ENCODE measurements at regions not wholly inside any gene's neighbourhood (a gene's known extent, or its start where the extent isn't known, plus 50 kb on each side); places are given as distances from the start of the nearest gene placed in this dataset.
A peak's percentile ranks its signal among the peaks of the same experiment; 100 is the strongest.

GRCh38 chr6:165805636-165806035 lies 142.6 kb upstream of the PDE10A start:
- H3K36me3 ChIP-seq (ENCODE audit: control insufficient read depth in 1 of 2, insufficient read depth in 2 of 2, low read length in 1 of 2), result no peaks in the 10 kb centered on the region
- no peaks in the 10 kb centered on the region for H3K4me1 ChIP-seq (ENCODE audit: control insufficient read depth in 1 of 2, insufficient read depth in 2 of 2, low read length in 2 of 2)
- WGBS, 2 donors, result 90 to 92% methylated on average over 10 of the region's 10 CpGs
- intact Hi-C loops (cut with DNase I), result no loop called here
- no peak for ATAC-seq (ENCODE audit: low FRiP score)
- H3K9me3 ChIP-seq (ENCODE audit: control insufficient read depth, low read length), result peaks cover 6% of the 10 kb centered on the region
- DNase-seq, result no peak
- H3K27me3 ChIP-seq (ENCODE audit: control insufficient read depth in 1 of 2, insufficient read depth in 2 of 2, low read length in 1 of 2), result no peaks in the 10 kb centered on the region
- no peak overlapping the region for H3K4me3 ChIP-seq (ENCODE audit: low read length in 2 of 2)
- no peak overlapping the region for H3K27ac ChIP-seq (ENCODE audit: low read depth in 1 of 2, low read length in 2 of 2)

DNA sequence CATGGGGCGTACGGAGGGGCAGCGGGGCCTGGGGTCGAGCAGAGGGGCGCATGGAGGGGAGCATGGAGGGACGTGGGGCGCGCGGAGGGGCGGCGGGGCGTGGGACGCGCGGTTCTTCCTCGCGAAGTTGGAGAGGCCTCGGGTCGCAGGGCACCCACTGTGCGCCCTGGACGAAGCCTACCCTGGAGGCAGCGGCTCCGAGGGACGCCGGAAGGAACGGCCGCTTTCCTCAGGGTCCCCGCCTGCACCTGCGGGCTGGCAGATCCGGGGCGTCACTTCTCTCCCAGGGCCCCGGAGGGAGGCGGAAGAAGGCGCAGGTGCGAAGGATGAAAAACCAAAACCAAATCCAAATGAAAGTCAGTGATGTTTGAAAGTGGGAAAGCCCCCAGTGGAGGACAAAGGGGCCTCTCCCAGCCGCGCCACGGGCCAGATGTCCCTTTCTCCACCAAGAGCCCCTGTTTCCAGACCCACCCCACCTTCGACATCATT lies 142.1 kb upstream of the PDE10A start:
- H3K27ac ChIP-seq (ENCODE audit: low read depth in 1 of 2, low read length in 2 of 2), result no peak overlapping the region

DNA sequence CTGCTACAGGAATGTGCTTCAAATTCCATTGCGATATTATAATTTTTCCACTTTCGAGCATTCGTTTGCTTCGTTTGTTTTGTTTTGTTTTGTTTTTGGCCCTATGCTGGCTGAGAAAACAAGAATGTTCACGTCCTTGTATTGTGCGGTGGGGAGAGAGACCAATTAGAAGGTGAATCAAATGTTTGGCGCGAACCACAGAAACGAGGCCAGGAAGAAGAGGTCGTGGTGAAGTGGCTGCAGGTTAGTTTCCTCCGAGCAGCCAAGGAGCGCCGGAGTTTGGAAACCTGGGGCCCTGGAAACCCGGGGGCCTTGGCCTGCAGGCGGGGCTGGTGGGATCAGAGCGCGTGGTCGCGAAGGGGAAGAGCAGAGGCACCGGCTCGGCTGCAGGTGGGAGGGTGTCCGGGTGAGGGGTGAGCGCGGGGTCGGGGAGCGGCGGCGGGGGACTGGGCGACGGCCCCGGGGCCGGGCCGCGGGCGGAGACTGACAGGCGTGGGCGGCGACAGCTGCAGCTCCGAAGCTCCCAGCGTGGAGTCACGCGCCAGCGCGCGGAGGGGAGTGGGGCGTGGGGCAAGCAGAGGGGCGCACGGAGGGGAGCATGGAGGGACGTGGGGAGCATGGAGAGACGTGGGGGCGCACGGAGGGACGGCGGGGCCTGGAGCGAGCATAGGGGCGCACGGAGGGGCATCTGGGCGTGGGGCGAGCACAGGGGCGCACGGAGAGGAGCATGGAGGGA lies 141.5 kb upstream of the PDE10A start:
- Histone ChIP-seq H3K27me3 (ENCODE audit: control insufficient read depth in 1 of 2, insufficient read depth in 2 of 2, low read length in 1 of 2) (no peaks in the 10 kb centered on the region), H3K36me3 (ENCODE audit: control insufficient read depth in 1 of 2, insufficient read depth in 2 of 2, low read length in 1 of 2) (no peaks in the 10 kb centered on the region), H3K4me1 (ENCODE audit: control insufficient read depth in 1 of 2, insufficient read depth in 2 of 2, low read length in 2 of 2) (no peaks in the 10 kb centered on the region), H3K27ac (ENCODE audit: low read depth in 1 of 2, low read length in 2 of 2) (no peak overlapping the region), H3K9me3 (ENCODE audit: control insufficient read depth, low read length) (peaks cover 4% of the 10 kb centered on the region), H3K4me3 (ENCODE audit: low read length in 2 of 2) (peak overlapping the region; percentile 43 to 53)
- peak; percentile 41 for ATAC-seq (ENCODE audit: low FRiP score)
- no peak for DNase-seq
- WGBS, 2 donors, result 2 to 4% methylated on average over 55 to 61 of the region's 61 CpGs
- intact Hi-C loops (cut with DNase I), result no loop called here

More for the DNA sequence above, 142.1 kb upstream of the PDE10A start:
- WGBS, 2 donors, result 23 to 29% methylated on average over 28 to 39 of the region's 39 CpGs
- no peak for DNase-seq
- Histone ChIP-seq H3K36me3 (ENCODE audit: control insufficient read depth in 1 of 2, insufficient read depth in 2 of 2, low read length in 1 of 2) (no peaks in the 10 kb centered on the region), H3K4me3 (ENCODE audit: low read length in 2 of 2) (peak overlapping the region in 1 of 2 donors; percentile 43), H3K9me3 (ENCODE audit: control insufficient read depth, low read length) (peaks cover 6% of the 10 kb centered on the region), H3K27me3 (ENCODE audit: control insufficient read depth in 1 of 2, insufficient read depth in 2 of 2, low read length in 1 of 2) (no peaks in the 10 kb centered on the region), H3K4me1 (ENCODE audit: control insufficient read depth in 1 of 2, insufficient read depth in 2 of 2, low read length in 2 of 2) (no peaks in the 10 kb centered on the region)
- no peak for ATAC-seq (ENCODE audit: low FRiP score)
- intact Hi-C loops (cut with DNase I), result no loop called here

GRCh38 chr6:165800337-165800736 lies 137.3 kb upstream of the PDE10A start:
- no peak overlapping the region for H3K27ac ChIP-seq (ENCODE audit: low read depth in 1 of 2, low read length in 2 of 2)
- H3K36me3 ChIP-seq (ENCODE audit: control insufficient read depth in 1 of 2, insufficient read depth in 2 of 2, low read length in 1 of 2), result no peaks in the 10 kb centered on the region
- no peak overlapping the region for H3K4me3 ChIP-seq (ENCODE audit: low read length in 2 of 2)
- DNase-seq, result no peak
- no peaks in the 10 kb centered on the region for H3K4me1 ChIP-seq (ENCODE audit: control insufficient read depth in 1 of 2, insufficient read depth in 2 of 2, low read length in 2 of 2)
- H3K9me3 ChIP-seq (ENCODE audit: control insufficient read depth, low read length), result no peaks in the 10 kb centered on the region
- WGBS, 2 donors, result 63 to 65% methylated on average over 10 of the region's 10 CpGs
- H3K27me3 ChIP-seq (ENCODE audit: control insufficient read depth in 1 of 2, insufficient read depth in 2 of 2, low read length in 1 of 2), result no peaks in the 10 kb centered on the region
- intact Hi-C loops (cut with DNase I), result no loop called here
- ATAC-seq (ENCODE audit: low FRiP score), result no peak

DNA sequence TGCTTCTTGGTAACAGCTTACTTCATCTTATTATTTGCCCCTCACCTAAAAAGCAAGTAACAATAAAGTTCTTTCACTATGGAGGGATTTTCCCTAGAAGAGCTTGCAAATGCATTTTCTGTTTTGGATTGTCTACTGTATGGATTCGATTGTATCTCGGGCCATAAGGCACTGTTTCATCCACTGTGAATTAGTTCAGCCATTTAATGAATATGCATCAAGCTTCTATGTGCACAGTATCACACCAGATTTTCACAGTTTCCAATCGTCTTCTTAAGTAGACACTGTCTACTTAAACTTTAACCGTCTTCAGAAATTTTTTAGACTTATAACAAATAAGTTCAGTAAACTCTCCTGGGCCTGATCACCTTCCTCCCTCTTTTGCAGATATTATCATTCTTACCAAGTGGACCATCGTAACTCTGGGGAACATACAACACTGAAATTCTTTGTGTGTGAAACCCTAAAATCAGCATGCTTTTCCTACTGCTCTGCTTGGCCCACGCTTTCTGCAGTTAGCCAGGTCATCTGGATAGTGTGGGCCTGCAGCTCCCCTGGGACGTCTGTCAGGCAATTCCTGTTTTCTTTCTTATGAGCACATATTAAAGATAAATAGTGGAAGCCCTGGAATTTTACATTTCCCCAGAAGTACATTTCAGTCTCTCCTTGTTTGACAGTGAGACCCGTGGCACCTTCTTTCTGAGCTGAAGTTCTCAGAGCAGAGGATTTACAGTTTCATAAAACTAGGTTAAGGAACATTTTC lies 136.5 kb upstream of the PDE10A start:
- intact Hi-C loops (cut with DNase I), result no loop called here
- Histone ChIP-seq H3K4me3 (ENCODE audit: low read length in 2 of 2) (no peak overlapping the region), H3K9me3 (ENCODE audit: control insufficient read depth, low read length) (no peaks in the 10 kb centered on the region), H3K4me1 (ENCODE audit: control insufficient read depth in 1 of 2, insufficient read depth in 2 of 2, low read length in 2 of 2) (no peaks in the 10 kb centered on the region), H3K36me3 (ENCODE audit: control insufficient read depth in 1 of 2, insufficient read depth in 2 of 2, low read length in 1 of 2) (no peaks in the 10 kb centered on the region), H3K27me3 (ENCODE audit: control insufficient read depth in 1 of 2, insufficient read depth in 2 of 2, low read length in 1 of 2) (no peaks in the 10 kb centered on the region), H3K27ac (ENCODE audit: low read depth in 1 of 2, low read length in 2 of 2) (no peak overlapping the region)
- 39 to 43% methylated on average over 8 of the region's 8 CpGs for WGBS, 2 donors
- DNase-seq (no peak), ATAC-seq (ENCODE audit: low FRiP score) (no peak)

GRCh38 chr6:165798991-165799390 lies 135.9 kb upstream of the PDE10A start:
- DNase-seq, result no peak
- no peaks in the 10 kb centered on the region for H3K9me3 ChIP-seq (ENCODE audit: control insufficient read depth, low read length)
- H3K4me3 ChIP-seq (ENCODE audit: low read length in 2 of 2), result no peak overlapping the region
- no peaks in the 10 kb centered on the region for H3K36me3 ChIP-seq (ENCODE audit: control insufficient read depth in 1 of 2, insufficient read depth in 2 of 2, low read length in 1 of 2)
- WGBS, 2 donors, result 96 to 99% methylated on average over 4 of the region's 4 CpGs
- no peaks in the 10 kb centered on the region for H3K27me3 ChIP-seq (ENCODE audit: control insufficient read depth in 1 of 2, insufficient read depth in 2 of 2, low read length in 1 of 2)
- intact Hi-C loops (cut with DNase I), result no loop called here
- no peak for ATAC-seq (ENCODE audit: low FRiP score)
- H3K27ac ChIP-seq (ENCODE audit: low read depth in 1 of 2, low read length in 2 of 2), result no peak overlapping the region
- no peaks in the 10 kb centered on the region for H3K4me1 ChIP-seq (ENCODE audit: control insufficient read depth in 1 of 2, insufficient read depth in 2 of 2, low read length in 2 of 2)

GRCh38 chr6:165794179-165794601 lies 131.1 kb upstream of the PDE10A start:
- ATAC-seq (ENCODE audit: low FRiP score) (no peak), DNase-seq (no peak)
- intact Hi-C loops (cut with DNase I), result no loop called here
- no peak overlapping the region for H3K4me3 ChIP-seq (ENCODE audit: low read length in 2 of 2)
- H3K27me3 ChIP-seq (ENCODE audit: control insufficient read depth in 1 of 2, insufficient read depth in 2 of 2, low read length in 1 of 2), result no peaks in the 10 kb centered on the region
- no peak overlapping the region for H3K27ac ChIP-seq (ENCODE audit: low read depth in 1 of 2, low read length in 2 of 2)
- no peaks in the 10 kb centered on the region for H3K9me3 ChIP-seq (ENCODE audit: control insufficient read depth, low read length)
- H3K4me1 ChIP-seq (ENCODE audit: control insufficient read depth in 1 of 2, insufficient read depth in 2 of 2, low read length in 2 of 2), result no peaks in the 10 kb centered on the region
- no peaks in the 10 kb centered on the region for H3K36me3 ChIP-seq (ENCODE audit: control insufficient read depth in 1 of 2, insufficient read depth in 2 of 2, low read length in 1 of 2)
- WGBS, 2 donors, result 95 to 96% methylated on average over 6 of the region's 6 CpGs

DNA sequence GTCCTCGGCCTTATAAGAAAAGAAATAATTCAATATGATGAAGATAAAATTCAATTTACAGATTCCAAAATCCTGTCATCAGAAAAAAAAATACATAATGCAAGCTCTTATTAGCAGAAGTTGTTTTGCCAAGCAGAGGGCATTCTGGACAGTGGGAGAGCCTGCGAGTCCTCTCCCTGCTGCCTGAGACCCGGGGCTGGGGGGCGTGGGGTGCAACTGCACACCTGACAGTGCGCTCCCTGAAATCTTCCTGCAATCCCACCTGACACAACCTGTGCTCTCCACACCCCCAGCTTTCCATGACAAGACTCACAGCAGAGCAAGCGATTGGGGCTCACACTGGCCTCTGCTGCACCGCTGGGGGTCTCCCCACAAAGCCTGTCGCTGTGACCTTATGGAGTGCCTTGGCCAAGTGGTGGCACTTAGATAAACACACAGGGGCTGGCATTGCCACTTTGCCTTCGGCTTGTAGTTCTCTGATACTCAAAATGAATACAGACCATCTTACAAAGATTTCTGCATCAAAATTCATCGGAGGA lies 130.3 kb upstream of the PDE10A start:
- no peaks in the 10 kb centered on the region for H3K36me3 ChIP-seq (ENCODE audit: control insufficient read depth in 1 of 2, insufficient read depth in 2 of 2, low read length in 1 of 2)
- no peaks in the 10 kb centered on the region for H3K27me3 ChIP-seq (ENCODE audit: control insufficient read depth in 1 of 2, insufficient read depth in 2 of 2, low read length in 1 of 2)
- no peak for ATAC-seq (ENCODE audit: low FRiP score)
- WGBS, 2 donors, result 85 to 93% methylated on average over 10 of the region's 10 CpGs
- no peak for DNase-seq
- H3K27ac ChIP-seq (ENCODE audit: low read depth in 1 of 2, low read length in 2 of 2), result no peak overlapping the region
- no peak overlapping the region for H3K4me3 ChIP-seq (ENCODE audit: low read length in 2 of 2)
- H3K4me1 ChIP-seq (ENCODE audit: control insufficient read depth in 1 of 2, insufficient read depth in 2 of 2, low read length in 2 of 2), result no peaks in the 10 kb centered on the region
- intact Hi-C loops (cut with DNase I), result no loop called here
- H3K9me3 ChIP-seq (ENCODE audit: control insufficient read depth, low read length), result no peaks in the 10 kb centered on the region

All from aorta (tissue), 5 donors.